SK-N-SH treated with all-trans-retinoic acid at 6 μM for 48 hours (cell line): ENCODE measurements at regions not wholly inside any gene's neighbourhood (a gene's known extent, or its start where the extent isn't known, plus 50 kb on each side); places are given as distances from the start of the nearest gene placed in this dataset.

Source experiments
- ATAC-seq: fragments of 200-7000 bp; cut with Tn5 transposase; 3 replicates; pipeline ENCODE4 v1.9.1; 2020; ENCODE audit warnings: mild to moderate bottlenecking, moderate library complexity
- ARNTL ChIP-seq: fragments of 450-650 bp; formaldehyde crosslinking; IDR thresholded peaks from 2 replicates; pipeline ENCODE4 v1.5.0; 2020; ENCODE audit warnings: low read depth, mild to moderate bottlenecking, moderate library complexity, borderline replicate concordance
- BACH2 ChIP-seq: fragments of 250-450 bp; sonication (Bioruptor Pico); IDR thresholded peaks from 2 replicates; pipeline ENCODE4 v1.9.0; 2021; ENCODE audit warnings: mild to moderate bottlenecking, borderline replicate concordance
- CREB5 ChIP-seq: fragments of 250-450 bp; sonication (Bioruptor Pico); IDR thresholded peaks from 2 replicates; pipeline ENCODE4 v1.5.1; 2020; ENCODE audit warnings: low read depth, mild to moderate bottlenecking, moderate library complexity
- CSDC2 ChIP-seq: fragments of 250-450 bp; sonication (Bioruptor Pico); IDR thresholded peaks from 2 replicates; pipeline ENCODE4 v1.5.0; 2020; ENCODE audit warnings: mild to moderate bottlenecking, moderate library complexity
- CSRNP3 ChIP-seq: fragments of 250-450 bp; sonication (Bioruptor Pico); IDR thresholded peaks from 2 replicates; pipeline ENCODE4 v1.5.1; 2021; ENCODE audit warnings: mild to moderate bottlenecking, moderate library complexity
- ESRRG ChIP-seq: fragments of 250-450 bp; sonication (Bioruptor Pico); IDR thresholded peaks from 2 replicates; pipeline ENCODE4 v1.6.1; 2021; ENCODE audit warnings: mild to moderate bottlenecking
- ISL1 ChIP-seq: fragments of 250-450 bp; sonication (Bioruptor Pico); IDR thresholded peaks from 2 replicates; pipeline ENCODE4 v2.1.2; 2022; ENCODE audit warnings: mild to moderate bottlenecking, moderate library complexity
- OSR1 ChIP-seq: fragments of 250-450 bp; sonication (Bioruptor Pico); IDR thresholded peaks from 2 replicates; pipeline ENCODE4 v1.8.0; 2022; ENCODE audit warnings: moderate library complexity, mild to moderate bottlenecking, inconsistent platforms
- PATZ1 ChIP-seq: fragments of 250-450 bp; sonication (Bioruptor Pico); IDR thresholded peaks from 2 replicates; pipeline ENCODE4 v1.8.0; 2020; ENCODE audit warnings: mild to moderate bottlenecking, moderate library complexity, borderline replicate concordance
- POU6F1 ChIP-seq: fragments of 250-450 bp; sonication (Bioruptor Pico); IDR thresholded peaks from 2 replicates; pipeline ENCODE4 v1.8.0; 2021; ENCODE audit warnings: low read depth, mild to moderate bottlenecking, moderate library complexity, borderline replicate concordance
- RARB ChIP-seq: fragments of 250-450 bp; sonication (Bioruptor Pico); IDR thresholded peaks from 2 replicates; pipeline ENCODE4 v1.8.0; 2021; ENCODE audit warnings: mild to moderate bottlenecking, moderate library complexity
- SNAI2 ChIP-seq: fragments of 250-450 bp; sonication (Bioruptor Pico); IDR thresholded peaks from 2 replicates; pipeline ENCODE4 v1.5.0; 2020; ENCODE audit warnings: mild to moderate bottlenecking, moderate library complexity
- TCF4 ChIP-seq: fragments of 250-450 bp; sonication (Bioruptor Pico); IDR thresholded peaks from 2 replicates; pipeline ENCODE4 v1.8.0; 2021; ENCODE audit warnings: mild to moderate bottlenecking, moderate library complexity, borderline replicate concordance
- TOX ChIP-seq: fragments of 250-450 bp; sonication (Bioruptor Pico); IDR thresholded peaks from 2 replicates; pipeline ENCODE4 v1.8.0; 2021; ENCODE audit warnings: mild to moderate bottlenecking, moderate library complexity, borderline replicate concordance
- ZC3H10 ChIP-seq: fragments of 250-450 bp; sonication (Bioruptor Pico); IDR thresholded peaks from 2 replicates; pipeline ENCODE4 v1.5.1; 2021; ENCODE audit warnings: mild to moderate bottlenecking, moderate library complexity
- ZFP3 ChIP-seq: fragments of 250-450 bp; sonication (Bioruptor Pico); IDR thresholded peaks from 2 replicates; pipeline ENCODE4 v1.5.0; 2020; ENCODE audit warnings: mild to moderate bottlenecking, moderate library complexity
- ZFP30 ChIP-seq: fragments of 450-650 bp; formaldehyde crosslinking; IDR thresholded peaks from 2 replicates; pipeline ENCODE4 v1.5.0; 2022; ENCODE audit warnings: mild to moderate bottlenecking, moderate library complexity
- ZNF565 ChIP-seq: fragments of 450-650 bp; formaldehyde crosslinking; conservative IDR thresholded peaks from 2 replicates; pipeline ENCODE4 v1.5.0; 2020; ENCODE audit warnings: low read depth, mild to moderate bottlenecking, moderate library complexity
- ZNF70 ChIP-seq: fragments of 450-650 bp; formaldehyde crosslinking; IDR thresholded peaks from 2 replicates; pipeline ENCODE4 v1.5.0; 2020; ENCODE audit warnings: mild to moderate bottlenecking, moderate library complexity
- ZNF8 ChIP-seq: fragments of 450-650 bp; formaldehyde crosslinking; IDR thresholded peaks from 2 replicates; pipeline ENCODE4 v1.5.0; 2020; ENCODE audit warnings: mild to moderate bottlenecking, moderate library complexity

GRCh38 chr10:130969700-130970099 is 341.8 kb downstream of the TCERG1L start (continued):
- TF ChIP-seq PATZ1 (CRISPR knock-in tag) (no peak), ZNF70 (CRISPR knock-in tag) (no peak), CSDC2 (CRISPR knock-in tag) (no peak), CREB5 (CRISPR knock-in tag) (no peak), RARB (no peak), BACH2 (CRISPR knock-in tag) (no peak), TCF4 (CRISPR knock-in tag) (no peak), POU6F1 (CRISPR knock-in tag) (no peak)

- no peak for TF ChIP-seq ZC3H10 (CRISPR knock-in tag)
- no peak for TF ChIP-seq PATZ1 (CRISPR knock-in tag)
- TF ChIP-seq ZNF565 (CRISPR knock-in tag) = no peak
- no peak for TF ChIP-seq ARNTL (CRISPR knock-in tag)
- no peak for TF ChIP-seq ZNF70 (CRISPR knock-in tag)
- no peak for TF ChIP-seq CSRNP3 (CRISPR knock-in tag)
- no peak for TF ChIP-seq ESRRG (CRISPR knock-in tag)
- no peak for TF ChIP-seq SNAI2 (CRISPR knock-in tag)
- TF ChIP-seq BACH2 (CRISPR knock-in tag) = no peak
- TF ChIP-seq RARB = no peak
- TF ChIP-seq ZFP3 (CRISPR knock-in tag) = no peak
- TF ChIP-seq POU6F1 (CRISPR knock-in tag) = no peak
- TF ChIP-seq OSR1 = no peak
- no peak for TF ChIP-seq ZNF8 (CRISPR knock-in tag)
- TF ChIP-seq TOX (CRISPR knock-in tag) = no peak
- TF ChIP-seq ISL1 (CRISPR knock-in tag) = no peak
- TF ChIP-seq TCF4 (CRISPR knock-in tag) = no peak
- no peak for TF ChIP-seq CSDC2 (CRISPR knock-in tag)
- no peak for ATAC-seq
These were observed 341.0 kb downstream of the TCERG1L start for GRCh38 chr10:130970341-130971122.

GRCh38 chr10:130971123-130971435 is 340.4 kb downstream of the TCERG1L start:
- no peak for ATAC-seq
- TF ChIP-seq ZFP3 (CRISPR knock-in tag) (no peak), CSRNP3 (CRISPR knock-in tag) (no peak), ZFP30 (CRISPR knock-in tag) (no peak), OSR1 (no peak), POU6F1 (CRISPR knock-in tag) (no peak), RARB (no peak), TOX (CRISPR knock-in tag) (no peak), ISL1 (CRISPR knock-in tag) (no peak), ZC3H10 (CRISPR knock-in tag) (no peak)
